ENCODE measurements at regions not wholly inside any gene's neighbourhood (a gene's known extent, or its start where the extent isn't known, plus 50 kb on each side); places are given as distances from the start of the nearest gene placed in this dataset.

DNA sequence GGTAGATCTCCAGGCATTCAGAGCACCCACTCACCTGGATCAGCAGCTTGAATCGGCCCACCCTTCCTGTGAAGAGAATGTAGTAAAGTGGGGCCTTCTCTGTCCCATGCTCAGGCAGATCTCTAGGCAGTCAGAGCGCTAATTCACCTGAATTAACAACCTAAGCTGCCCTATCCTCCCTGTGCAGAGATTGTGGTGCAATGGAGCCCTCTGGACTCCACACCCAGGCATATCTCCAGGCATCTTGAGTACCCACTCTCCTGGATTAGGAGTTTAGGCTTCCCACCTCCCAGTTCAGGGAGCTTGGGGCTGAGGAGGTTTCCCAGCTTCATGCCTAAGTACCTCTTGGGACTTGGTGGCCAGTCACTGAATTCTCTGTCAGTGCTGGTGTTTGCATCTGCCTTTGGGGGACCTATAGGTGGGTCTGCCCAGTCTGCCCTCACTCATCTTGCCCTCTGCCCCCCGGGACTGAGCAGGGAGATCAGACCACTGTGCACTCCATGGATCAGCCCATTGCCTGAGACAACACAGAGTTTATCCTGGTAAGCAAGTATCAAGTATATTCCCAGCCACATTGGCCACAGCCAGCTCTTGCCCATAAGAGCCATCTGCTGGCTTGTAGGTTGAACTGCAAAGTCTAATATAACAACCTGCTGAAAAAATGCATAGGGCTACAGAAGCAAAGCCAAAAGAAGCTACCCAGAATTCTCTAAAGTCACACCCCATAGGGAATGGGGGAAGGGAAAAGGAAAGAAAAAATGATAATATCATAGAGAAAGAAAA is 372.9 kb downstream of the KLHL13 start:
- no peak for TF ChIP-seq POLR2A (IDR thresholded peaks at IDR 0.05)
- no peak for TF ChIP-seq POLR2AphosphoS5 (IDR thresholded peaks at IDR 0.05; ENCODE audit: insufficient read depth in 1 of 2, low read depth in 1 of 2)
- TF ChIP-seq, protein P1, sequence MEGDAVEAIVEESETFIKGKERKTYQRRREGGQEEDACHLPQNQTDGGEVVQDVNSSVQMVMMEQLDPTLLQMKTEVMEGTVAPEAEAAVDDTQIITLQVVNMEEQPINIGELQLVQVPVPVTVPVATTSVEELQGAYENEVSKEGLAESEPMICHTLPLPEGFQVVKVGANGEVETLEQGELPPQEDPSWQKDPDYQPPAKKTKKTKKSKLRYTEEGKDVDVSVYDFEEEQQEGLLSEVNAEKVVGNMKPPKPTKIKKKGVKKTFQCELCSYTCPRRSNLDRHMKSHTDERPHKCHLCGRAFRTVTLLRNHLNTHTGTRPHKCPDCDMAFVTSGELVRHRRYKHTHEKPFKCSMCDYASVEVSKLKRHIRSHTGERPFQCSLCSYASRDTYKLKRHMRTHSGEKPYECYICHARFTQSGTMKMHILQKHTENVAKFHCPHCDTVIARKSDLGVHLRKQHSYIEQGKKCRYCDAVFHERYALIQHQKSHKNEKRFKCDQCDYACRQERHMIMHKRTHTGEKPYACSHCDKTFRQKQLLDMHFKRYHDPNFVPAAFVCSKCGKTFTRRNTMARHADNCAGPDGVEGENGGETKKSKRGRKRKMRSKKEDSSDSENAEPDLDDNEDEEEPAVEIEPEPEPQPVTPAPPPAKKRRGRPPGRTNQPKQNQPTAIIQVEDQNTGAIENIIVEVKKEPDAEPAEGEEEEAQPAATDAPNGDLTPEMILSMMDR (IDR thresholded peaks at IDR 0.05) = no peak
- intact Hi-C loops (cut with DNase I) = no loop called here
- no peaks in the 10 kb centered on the region for H3K36me3 ChIP-seq
- H3K9me3 ChIP-seq = no peaks in the 10 kb centered on the region
- H3K27ac ChIP-seq = no peak overlapping the region
- H3K27me3 ChIP-seq = no peaks in the 10 kb centered on the region
- no peaks in the 10 kb centered on the region for H3K4me1 ChIP-seq
- H3K4me3 ChIP-seq = no peak overlapping the region
- no peak for DNase-seq (ENCODE audit: extremely low spot score in 2 of 2)

GRCh38 chrX:117713411-117713810 is 403.2 kb downstream of the KLHL13 start:
- no peaks in the 10 kb centered on the region for H3K36me3 ChIP-seq
- H3K9me3 ChIP-seq = no peaks in the 10 kb centered on the region
- no peak overlapping the region for H3K4me3 ChIP-seq
- H3K27ac ChIP-seq = no peak overlapping the region
- intact Hi-C loops (cut with DNase I) = no loop called here
- no peaks in the 10 kb centered on the region for H3K27me3 ChIP-seq
- DNase-seq (ENCODE audit: extremely low spot score in 2 of 2) = no peak
- no peak for TF ChIP-seq POLR2A (IDR thresholded peaks at IDR 0.05)
- TF ChIP-seq, protein P1 (IDR thresholded peaks at IDR 0.05) = no peak
- no peak for TF ChIP-seq POLR2AphosphoS5 (IDR thresholded peaks at IDR 0.05; ENCODE audit: insufficient read depth in 1 of 2, low read depth in 1 of 2)
- H3K4me1 ChIP-seq = no peaks in the 10 kb centered on the region

DNA sequence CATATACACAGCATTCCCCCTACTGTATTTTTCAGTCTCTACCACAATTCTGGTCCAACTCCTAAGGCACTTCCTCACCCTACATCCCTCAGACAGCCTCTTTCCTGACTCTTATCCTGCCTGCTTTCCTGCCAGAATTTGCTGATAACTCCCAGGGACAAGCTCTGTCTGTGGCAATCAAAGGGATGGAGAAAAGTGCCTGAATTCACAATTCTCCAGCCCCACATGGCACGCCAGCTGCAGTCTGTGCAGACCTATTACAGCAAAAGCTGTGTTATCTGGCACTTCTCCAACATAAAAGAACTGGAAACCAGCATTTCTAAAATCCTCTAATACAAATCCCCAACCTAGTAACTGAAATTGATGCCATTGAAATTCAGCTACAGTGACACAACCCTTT is 404.8 kb downstream of the KLHL13 start:
- intact Hi-C loops (cut with DNase I) = no loop called here
- no peaks in the 10 kb centered on the region for H3K36me3 ChIP-seq
- no peak for DNase-seq (ENCODE audit: extremely low spot score in 2 of 2)
- H3K27me3 ChIP-seq = no peaks in the 10 kb centered on the region
- no peaks in the 10 kb centered on the region for H3K9me3 ChIP-seq
- H3K4me3 ChIP-seq = no peak overlapping the region
- H3K27ac ChIP-seq = no peak overlapping the region
- TF ChIP-seq, protein P1 (IDR thresholded peaks at IDR 0.05) = no peak
- TF ChIP-seq POLR2AphosphoS5 (IDR thresholded peaks at IDR 0.05; ENCODE audit: insufficient read depth in 1 of 2, low read depth in 1 of 2) (no peak), POLR2A (IDR thresholded peaks at IDR 0.05) (no peak)
- no peaks in the 10 kb centered on the region for H3K4me1 ChIP-seq

DNA sequence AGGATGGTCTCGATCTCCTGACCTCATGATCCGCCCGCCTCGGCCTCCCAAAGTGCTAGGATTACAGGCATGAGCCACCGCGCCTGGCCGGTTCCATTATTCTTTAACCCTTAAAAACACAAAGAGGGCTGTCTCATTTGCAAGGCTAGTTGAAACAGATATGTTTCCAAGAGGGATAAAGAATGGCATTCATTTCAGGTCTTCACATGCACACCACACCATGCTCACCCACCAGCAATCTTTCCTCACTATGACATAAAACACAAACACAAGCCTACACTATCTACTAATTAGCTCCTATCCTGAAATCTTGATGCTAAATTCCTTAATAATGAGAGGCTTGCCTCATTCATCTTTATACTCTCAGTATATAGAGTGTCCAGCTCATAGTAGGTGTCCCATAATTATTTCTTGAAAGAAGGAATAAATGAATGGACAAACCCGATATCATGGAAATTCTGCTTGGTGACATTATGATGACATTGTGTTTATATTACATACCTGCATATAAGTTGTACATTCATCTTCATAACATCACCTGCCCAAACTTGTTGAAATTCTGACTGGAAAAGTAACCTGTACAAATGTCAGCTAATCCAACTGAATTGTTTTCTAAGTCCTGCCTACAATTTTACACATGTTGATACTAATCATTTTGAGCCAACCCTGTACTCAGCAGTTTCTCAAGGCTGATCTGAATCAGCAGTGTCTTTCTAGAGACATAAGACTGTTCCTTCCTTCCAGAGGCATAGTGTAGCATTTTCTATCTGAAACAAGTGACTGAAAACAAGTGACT is 408.5 kb downstream of the KLHL13 start:
- no peak overlapping the region for H3K4me3 ChIP-seq
- H3K27me3 ChIP-seq = no peaks in the 10 kb centered on the region
- no peaks in the 10 kb centered on the region for H3K36me3 ChIP-seq
- H3K9me3 ChIP-seq = no peaks in the 10 kb centered on the region
- DNase-seq (ENCODE audit: extremely low spot score in 2 of 2) = no peak
- no peaks in the 10 kb centered on the region for H3K4me1 ChIP-seq
- intact Hi-C loops (cut with DNase I) = no loop called here
- TF ChIP-seq POLR2AphosphoS5 (IDR thresholded peaks at IDR 0.05; ENCODE audit: insufficient read depth in 1 of 2, low read depth in 1 of 2) = no peak
- TF ChIP-seq POLR2A (IDR thresholded peaks at IDR 0.05) = no peak
- TF ChIP-seq, protein P1 (IDR thresholded peaks at IDR 0.05) = no peak
- no peak overlapping the region for H3K27ac ChIP-seq

DNA sequence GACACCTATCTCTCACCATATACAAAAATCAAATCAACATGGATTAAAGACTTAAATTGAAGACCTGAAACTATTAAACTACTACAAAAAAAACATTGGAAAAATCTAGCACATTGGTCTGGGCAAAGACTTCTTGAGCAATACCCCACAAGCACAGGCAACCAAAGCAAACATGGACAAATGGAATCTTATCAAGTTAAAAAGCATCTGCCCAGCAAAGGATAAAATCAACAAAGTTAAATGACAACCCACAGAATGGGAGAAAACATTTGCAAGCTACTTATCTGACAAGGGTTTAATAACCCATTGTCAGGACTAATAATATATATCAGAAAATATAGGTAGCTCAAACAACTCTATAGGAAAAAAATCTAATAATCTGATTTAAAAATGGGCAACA is 415.6 kb downstream of the KLHL13 start:
- DNase-seq (ENCODE audit: extremely low spot score in 2 of 2) = no peak
- Histone ChIP-seq H3K27me3 (no peaks in the 10 kb centered on the region), H3K36me3 (no peaks in the 10 kb centered on the region), H3K4me3 (no peak overlapping the region), H3K4me1 (no peaks in the 10 kb centered on the region), H3K27ac (no peak overlapping the region), H3K9me3 (no peaks in the 10 kb centered on the region)
- intact Hi-C loops (cut with DNase I) = no loop called here
- TF ChIP-seq POLR2A (IDR thresholded peaks at IDR 0.05) (no peak), POLR2AphosphoS5 (IDR thresholded peaks at IDR 0.05; ENCODE audit: insufficient read depth in 1 of 2, low read depth in 1 of 2) (no peak)
- TF ChIP-seq, protein P1 (IDR thresholded peaks at IDR 0.05) = no peak

Data from vagina (tissue), 2 donors.